DND-41 (cell line): ENCODE measurements at regions not wholly inside any gene's neighbourhood (a gene's known extent, or its start where the extent isn't known, plus 50 kb on each side); places are given as distances from the start of the nearest gene placed in this dataset.

Experiments used
- ATAC-seq: fragments of 200-7000 bp; cut with Tn5 transposase; 3 replicates; pipeline ENCODE4 v1.9.1; 2021; ENCODE audit warnings: low read depth; ENCODE audit not compliant: insufficient read depth
- DNase-seq: peaks from one replicate; pipeline ENCODE4 v3.0.0-alpha.2; 2020
- H2AFZ ChIP-seq: 2 replicates; pipeline ENCODE4 v1.6.0; 2012; ENCODE audit warnings: low read depth, low read length
- H3K27ac ChIP-seq: 2 replicates; pipeline ENCODE4 v1.5.1; 2012; ENCODE audit warnings: low read length, inconsistent platforms
- H3K27me3 ChIP-seq: fragments of 200-600 bp; sonication (generic); 2 replicates; pipeline ENCODE4 v1.6.0; 2012; ENCODE audit warnings: low read length, mild to moderate bottlenecking, inconsistent platforms; ENCODE audit not compliant: insufficient read depth, poor library complexity
- H3K36me3 ChIP-seq: 2 replicates; pipeline ENCODE4 v1.5.1; 2012; ENCODE audit warnings: low read length, inconsistent platforms; ENCODE audit not compliant: insufficient read depth
- H3K4me1 ChIP-seq: 2 replicates; pipeline ENCODE4 v1.5.1; 2012; ENCODE audit warnings: mild to moderate bottlenecking, low read length; ENCODE audit not compliant: insufficient read depth
- H3K4me2 ChIP-seq: 2 replicates; pipeline ENCODE4 v1.6.0; 2012; ENCODE audit warnings: mild to moderate bottlenecking, moderate library complexity, low read length, inconsistent platforms; ENCODE audit not compliant: insufficient read depth
- H3K4me3 ChIP-seq, 2 experiments: fragments of 200-600 bp in 1 of 2; shearing (Covaris generic) in 1 of 2; 2 replicates each; pipeline ENCODE4 v1.5.1; 2012 to 2016; ENCODE audit warnings: inconsistent platforms in 2 of 2, low read length in 2 of 2, mild to moderate bottlenecking in 2 of 2, low read depth in 1 of 2, moderate library complexity in 1 of 2
- H3K79me2 ChIP-seq: 2 replicates; pipeline ENCODE4 v1.6.0; 2012; ENCODE audit warnings: low read length, inconsistent platforms; ENCODE audit not compliant: insufficient read depth
- H3K9ac ChIP-seq: 2 replicates; pipeline ENCODE4 v1.6.0; 2012; ENCODE audit warnings: low read depth, mild to moderate bottlenecking, inconsistent platforms, low read length, moderate library complexity
- H3K9me3 ChIP-seq: 2 replicates; pipeline ENCODE4 v1.5.1; 2012; ENCODE audit warnings: low read length, moderate library complexity, mild to moderate bottlenecking, inconsistent platforms; ENCODE audit not compliant: insufficient read depth, severe bottlenecking
- H4K20me1 ChIP-seq: 2 replicates; pipeline ENCODE4 v1.6.0; 2012; ENCODE audit warnings: low read length; ENCODE audit not compliant: insufficient read depth
- CTCF ChIP-seq: IDR thresholded peaks from 2 replicates; pipeline ENCODE4 v1.5.1; 2012; ENCODE audit warnings: borderline replicate concordance, low read length, moderate library complexity, mild to moderate bottlenecking; ENCODE audit not compliant: poor library complexity, severe bottlenecking; ENCODE audit errors: extremely low read depth
- EZH2 ChIP-seq: IDR thresholded peaks from 3 replicates; pipeline ENCODE4 v1.6.1; 2012; ENCODE audit warnings: borderline replicate concordance, low read depth, mild to moderate bottlenecking, moderate library complexity, low read length, inconsistent platforms; ENCODE audit not compliant: severe bottlenecking

- Histone ChIP-seq H3K36me3 (no peaks in the 10 kb centered on the region), H3K9ac (no peak overlapping the region), H2AFZ (no peak overlapping the region), H3K79me2 (no peaks in the 10 kb centered on the region), H3K4me1 (no peaks in the 10 kb centered on the region), H4K20me1 (no peaks in the 10 kb centered on the region), H3K9me3 (no peaks in the 10 kb centered on the region), H3K27ac (no peak overlapping the region), H3K4me2 (no peak overlapping the region), H3K4me3 (no peak overlapping the region), H3K27me3 (no peaks in the 10 kb centered on the region)
- DNase-seq (no peak), ATAC-seq (no peak)
- no peak for TF ChIP-seq CTCF
- TF ChIP-seq EZH2, result no peak
Observed at GRCh38 chr2:193011870-193012269, 817.1 kb upstream of the TMEFF2 start.

- Histone ChIP-seq H3K4me3 (no peak overlapping the region), H3K36me3 (no peaks in the 10 kb centered on the region)
Observed at GRCh38 chr2:192993059-192993458, 798.3 kb upstream of the TMEFF2 start.

DNA sequence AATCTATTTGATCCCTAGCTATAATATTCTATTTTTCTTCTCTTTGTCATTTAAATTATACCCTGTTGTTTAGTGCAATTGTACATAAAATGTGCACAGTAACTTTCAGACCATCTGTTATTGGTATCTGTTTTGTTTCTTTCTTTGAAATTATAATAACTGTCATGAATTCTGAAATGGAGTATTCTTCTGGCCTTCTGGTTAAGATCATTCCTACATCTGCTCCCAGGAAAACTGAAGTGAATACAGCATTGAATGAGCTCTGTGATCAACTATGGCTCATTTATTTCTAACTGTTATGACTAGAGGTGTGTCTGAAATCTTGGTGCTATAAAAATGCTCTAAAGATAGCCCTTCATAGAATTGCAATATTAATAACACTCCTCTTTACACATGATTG is 788.4 kb upstream of the TMEFF2 start:
- TF ChIP-seq CTCF (no peak), EZH2 (no peak)

More at GRCh38 chr2:192993059-192993458, 798.3 kb upstream of the TMEFF2 start:
- H3K9ac ChIP-seq, result no peak overlapping the region
- TF ChIP-seq CTCF (no peak), EZH2 (no peak)
- H3K79me2 ChIP-seq, result no peaks in the 10 kb centered on the region
- no peak overlapping the region for H3K27ac ChIP-seq
- ATAC-seq (no peak), DNase-seq (no peak)
- no peaks in the 10 kb centered on the region for H3K27me3 ChIP-seq
- no peaks in the 10 kb centered on the region for H3K9me3 ChIP-seq
- H4K20me1 ChIP-seq, result no peaks in the 10 kb centered on the region
- H3K4me2 ChIP-seq, result no peak overlapping the region
- no peak overlapping the region for H2AFZ ChIP-seq
- no peaks in the 10 kb centered on the region for H3K4me1 ChIP-seq

DNA sequence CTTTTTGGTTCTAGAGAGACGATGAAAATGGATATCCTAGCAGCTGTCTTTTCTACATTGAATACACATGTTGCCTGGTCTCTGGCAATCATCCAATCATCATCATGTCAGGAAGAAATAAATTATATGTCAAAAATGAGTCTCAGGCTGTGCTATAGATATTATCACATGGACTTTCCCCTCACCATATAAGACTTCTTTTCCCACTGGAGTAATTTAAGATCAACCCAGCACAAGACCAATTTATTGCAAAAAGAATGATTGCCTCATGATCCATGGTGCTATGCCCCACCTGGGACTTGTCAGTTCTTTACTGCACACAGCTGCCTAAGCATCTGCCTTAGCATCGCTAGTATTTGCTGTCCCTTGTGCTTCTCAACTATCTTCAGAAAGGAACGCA is 783.7 kb upstream of the TMEFF2 start:
- DNase-seq, result no peak

More for the DNA sequence above, 788.4 kb upstream of the TMEFF2 start:
- H3K4me2 ChIP-seq, result no peak overlapping the region
- no peaks in the 10 kb centered on the region for H4K20me1 ChIP-seq
- H3K9me3 ChIP-seq, result no peaks in the 10 kb centered on the region
- no peaks in the 10 kb centered on the region for H3K27me3 ChIP-seq
- DNase-seq (no peak), ATAC-seq (no peak)
- no peak overlapping the region for H3K27ac ChIP-seq
- no peaks in the 10 kb centered on the region for H3K79me2 ChIP-seq
- no peak overlapping the region for H2AFZ ChIP-seq
- H3K9ac ChIP-seq, result no peak overlapping the region
- no peak overlapping the region for H3K4me3 ChIP-seq
- H3K36me3 ChIP-seq, result no peaks in the 10 kb centered on the region
- no peaks in the 10 kb centered on the region for H3K4me1 ChIP-seq

More for the DNA sequence above, 783.7 kb upstream of the TMEFF2 start:
- no peak overlapping the region for H3K27ac ChIP-seq
- TF ChIP-seq CTCF, result no peak
- no peak for TF ChIP-seq EZH2
- no peaks in the 10 kb centered on the region for H3K36me3 ChIP-seq
- H3K9ac ChIP-seq, result no peak overlapping the region
- H4K20me1 ChIP-seq, result no peaks in the 10 kb centered on the region
- H3K4me2 ChIP-seq, result no peak overlapping the region
- no peak for ATAC-seq
- no peaks in the 10 kb centered on the region for H3K79me2 ChIP-seq
- H3K4me1 ChIP-seq, result no peaks in the 10 kb centered on the region
- no peak overlapping the region for H2AFZ ChIP-seq
- H3K27me3 ChIP-seq, result no peaks in the 10 kb centered on the region
- no peaks in the 10 kb centered on the region for H3K9me3 ChIP-seq
- no peak overlapping the region for H3K4me3 ChIP-seq
